GM21515 (cell line): ENCODE measurements at regions not wholly inside any gene's neighbourhood (a gene's known extent, or its start where the extent isn't known, plus 50 kb on each side); places are given as distances from the start of the nearest gene placed in this dataset.
A peak's percentile ranks its signal among the peaks of the same experiment; 100 is the strongest.

Source experiments
- ATAC-seq: cut with Tn5 transposase; IDR thresholded peaks from one replicate; pipeline ENCODE4 v1.9.1; 2021; ENCODE audit not compliant: unreplicated experiment

DNA sequence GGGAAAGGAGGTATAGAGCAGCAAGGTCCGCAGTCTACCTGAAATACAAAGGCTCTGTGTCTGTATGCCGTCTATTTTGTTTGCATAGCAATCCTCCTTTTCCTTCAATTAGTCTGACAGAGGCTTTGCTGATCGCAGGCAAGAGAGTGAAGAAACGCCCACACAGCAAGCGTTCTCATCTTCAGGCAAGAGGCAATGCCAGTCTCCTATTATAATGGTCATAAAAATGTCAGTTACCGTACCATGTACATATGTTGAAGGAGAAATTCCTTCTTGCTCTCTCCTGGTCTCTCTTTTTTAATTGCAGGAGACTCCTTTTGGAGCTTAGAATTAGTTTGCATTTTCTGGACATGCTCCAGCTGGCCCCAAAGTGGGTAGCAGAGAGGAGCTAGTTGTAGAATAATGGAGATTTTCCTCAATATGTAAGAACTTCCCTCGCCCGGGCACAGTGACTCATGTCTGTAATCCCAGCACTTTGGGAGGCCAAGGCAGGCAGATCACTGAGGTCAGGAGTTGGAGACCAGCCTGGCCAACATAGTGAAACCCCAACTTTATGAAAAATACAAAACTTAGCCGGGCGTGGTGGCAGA lies 139.5 kb downstream of the PFKFB3 start:
- no peak for ATAC-seq

DNA sequence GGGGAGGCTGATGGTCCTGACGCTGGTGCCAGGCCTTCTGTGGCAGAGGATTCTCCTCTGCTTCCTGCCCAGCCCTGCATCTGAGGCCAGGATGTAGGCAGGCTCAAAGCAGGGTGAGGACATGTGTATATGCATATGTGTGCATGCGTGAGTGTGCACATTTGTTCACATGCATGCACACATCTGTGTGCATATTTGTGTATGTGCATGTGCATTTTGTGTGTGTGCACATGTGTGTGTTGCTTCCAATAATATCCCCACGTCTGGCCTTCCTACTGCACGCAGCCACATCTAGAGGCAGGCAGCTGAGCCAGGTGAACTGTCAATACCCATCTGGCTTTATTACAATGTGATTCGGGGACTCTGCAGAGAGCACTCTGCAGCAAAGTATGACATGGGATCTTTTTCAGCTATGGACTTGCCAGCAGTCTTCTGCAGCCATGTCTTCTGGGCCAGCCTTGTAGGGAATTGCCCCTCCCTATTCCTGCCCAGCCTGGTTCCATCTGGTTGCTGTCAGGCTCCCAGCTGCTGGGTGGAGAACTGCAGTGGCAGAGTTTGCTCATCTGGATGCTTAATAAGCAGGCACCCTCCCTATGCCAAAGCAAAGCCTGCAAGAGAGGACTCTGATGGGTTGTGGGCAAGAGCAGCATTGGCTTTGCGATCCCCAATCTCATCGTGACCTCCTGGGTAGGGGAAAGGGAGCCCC lies 140.7 kb downstream of the PFKFB3 start:
- no peak for ATAC-seq

DNA sequence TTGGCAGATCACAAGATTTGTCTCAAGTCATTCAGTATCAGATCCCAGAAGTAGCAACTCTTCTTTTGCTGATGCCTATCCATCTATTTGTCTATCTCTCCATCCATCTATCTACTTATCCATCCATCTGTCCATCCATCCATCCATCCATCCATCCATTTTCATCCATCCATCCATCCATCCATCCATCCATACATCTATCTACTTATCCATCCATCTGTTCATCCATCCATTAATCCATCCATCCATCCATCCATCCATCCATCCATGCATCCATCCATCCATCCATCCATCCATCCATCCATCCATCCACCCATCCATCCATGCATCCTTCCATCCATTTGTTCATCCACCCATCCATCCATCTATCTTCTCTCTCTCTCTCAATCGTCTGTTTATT lies 142.7 kb downstream of the PFKFB3 start:
- no peak for ATAC-seq

DNA sequence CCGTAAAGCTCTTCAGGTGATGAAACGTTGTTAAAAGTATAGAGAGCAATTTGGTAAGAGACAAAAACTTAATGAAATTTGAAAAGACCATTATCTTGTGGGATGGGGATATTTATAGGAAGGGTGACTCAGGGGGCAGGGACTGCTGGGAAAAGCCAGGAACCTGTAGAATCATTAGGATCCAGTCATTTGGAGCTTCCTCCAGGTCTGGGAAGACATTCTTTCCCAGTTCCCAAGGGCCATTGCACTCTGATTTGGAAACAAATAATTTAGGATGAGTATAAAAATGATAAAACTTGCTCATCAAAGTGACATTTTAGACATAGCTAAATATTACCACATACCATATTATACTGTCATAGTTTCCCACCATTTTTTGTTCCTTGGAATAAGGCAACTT lies 143.9 kb downstream of the PFKFB3 start:
- ATAC-seq = no peak

DNA sequence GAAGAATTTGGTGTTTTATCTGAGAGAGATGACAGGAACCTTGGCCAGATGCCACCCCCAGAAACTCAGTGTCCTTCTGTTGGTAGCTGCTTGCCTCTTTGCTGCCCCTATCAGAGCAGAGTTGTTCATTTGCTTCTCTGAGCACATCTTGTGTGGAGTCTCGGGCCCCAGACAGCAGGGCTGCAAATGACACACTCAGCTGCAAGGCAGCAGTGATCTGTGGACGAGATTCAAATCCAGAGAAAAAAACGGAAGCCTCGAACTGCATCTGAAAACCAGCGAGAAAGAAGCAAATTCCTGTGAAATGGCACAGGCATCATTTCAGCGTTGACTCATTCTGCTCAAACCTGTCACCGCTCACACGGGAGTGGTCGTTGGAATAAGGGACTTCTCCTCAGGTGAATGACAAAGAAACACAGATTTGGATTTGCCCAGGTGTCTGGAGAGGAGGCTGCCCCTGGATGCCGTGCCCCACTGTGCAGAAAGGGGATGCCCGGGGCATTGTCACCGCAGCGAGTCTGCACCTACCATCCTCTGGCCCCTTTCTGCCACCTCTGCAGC lies 144.7 kb downstream of the PFKFB3 start:
- peak; percentile 28 for ATAC-seq

DNA sequence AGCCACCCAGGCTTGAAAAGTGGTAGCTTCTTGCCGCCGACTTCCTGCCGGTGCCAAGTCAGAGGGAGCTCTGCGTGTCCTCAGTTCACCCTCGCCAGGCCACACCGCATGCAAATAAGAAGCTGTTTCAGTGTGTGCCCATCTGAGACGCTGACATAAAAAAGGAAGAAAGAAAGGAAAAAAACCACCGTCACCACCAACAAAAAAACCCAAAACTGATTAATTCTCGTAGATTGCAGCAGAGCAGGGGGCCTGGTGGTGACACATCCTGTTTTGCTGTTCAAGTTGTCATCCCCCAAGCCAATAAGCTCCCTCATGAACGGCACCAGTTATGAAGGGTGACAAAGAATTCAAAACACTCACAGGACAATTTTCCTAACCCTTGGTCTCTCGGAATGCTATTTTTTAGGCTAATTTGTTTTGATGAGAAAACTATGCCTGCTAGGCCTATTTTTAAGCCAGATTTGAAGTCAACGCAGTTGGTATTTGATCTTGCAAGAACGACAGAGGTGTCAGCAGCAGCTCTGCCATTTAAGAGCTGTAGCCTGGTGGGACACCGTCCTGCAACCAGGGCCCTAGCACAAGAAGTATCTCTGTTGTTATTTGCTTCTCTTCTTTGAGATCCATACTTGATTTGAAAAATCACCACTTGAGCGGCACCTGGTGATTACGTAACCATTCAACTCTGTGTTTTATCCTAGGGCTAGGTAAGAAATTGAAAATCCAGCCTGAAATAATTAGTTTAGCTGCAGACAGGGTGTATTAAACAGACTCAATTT lies 145.6 kb downstream of the PFKFB3 start:
- ATAC-seq = peak; percentile 91

DNA sequence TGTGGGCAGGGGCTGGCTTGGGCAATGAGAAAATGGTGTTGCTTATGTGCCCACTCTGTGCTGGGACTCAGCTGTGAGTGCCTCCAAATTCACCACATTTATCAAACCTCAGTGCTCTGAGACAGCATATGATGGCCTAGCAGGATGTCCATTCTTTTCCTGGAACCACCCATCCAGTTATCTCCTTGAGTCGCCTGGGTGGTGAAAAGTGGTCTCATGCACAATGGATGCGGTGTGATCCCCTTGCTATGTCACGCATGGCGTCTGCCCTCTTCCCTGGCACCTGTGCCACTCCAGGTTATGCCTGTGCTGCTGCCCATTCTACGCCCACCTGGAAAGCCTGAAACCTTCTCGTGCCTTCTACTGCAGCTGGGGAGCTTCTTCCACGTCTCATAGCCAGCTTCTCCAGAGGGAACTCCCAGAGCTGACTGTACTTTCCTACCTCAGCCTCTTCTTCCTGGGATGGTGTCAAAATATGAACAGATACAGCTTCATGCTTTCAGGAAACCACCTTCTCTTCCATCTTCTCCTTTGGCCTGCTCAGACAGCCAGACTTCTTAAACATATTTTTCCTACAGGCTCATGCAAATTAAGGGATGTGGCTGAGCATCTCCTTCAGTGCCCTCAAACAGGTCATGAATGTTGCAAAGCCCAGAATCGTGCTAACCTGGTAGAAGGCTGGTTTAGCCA lies 147.3 kb downstream of the PFKFB3 start:
- no peak for ATAC-seq

DNA sequence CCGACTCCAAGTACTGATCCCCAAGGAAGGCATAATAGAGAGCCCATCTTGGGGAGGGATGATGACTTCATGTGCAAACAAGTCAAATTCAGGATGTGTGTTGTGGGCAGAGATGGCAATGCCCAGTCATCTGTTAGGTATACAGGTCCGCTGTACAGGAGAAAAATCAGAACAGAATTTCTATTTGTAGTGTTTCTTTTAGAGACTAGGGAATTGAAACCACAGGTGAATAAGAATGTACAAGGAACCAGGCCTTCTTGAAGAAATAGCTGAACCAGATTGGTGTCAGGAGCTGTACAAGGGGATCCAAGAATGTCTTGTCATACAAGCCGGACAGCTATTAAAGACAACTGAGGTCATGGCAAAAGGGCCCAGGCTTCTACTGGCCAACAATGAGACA lies 147.9 kb downstream of the PFKFB3 start:
- no peak for ATAC-seq

DNA sequence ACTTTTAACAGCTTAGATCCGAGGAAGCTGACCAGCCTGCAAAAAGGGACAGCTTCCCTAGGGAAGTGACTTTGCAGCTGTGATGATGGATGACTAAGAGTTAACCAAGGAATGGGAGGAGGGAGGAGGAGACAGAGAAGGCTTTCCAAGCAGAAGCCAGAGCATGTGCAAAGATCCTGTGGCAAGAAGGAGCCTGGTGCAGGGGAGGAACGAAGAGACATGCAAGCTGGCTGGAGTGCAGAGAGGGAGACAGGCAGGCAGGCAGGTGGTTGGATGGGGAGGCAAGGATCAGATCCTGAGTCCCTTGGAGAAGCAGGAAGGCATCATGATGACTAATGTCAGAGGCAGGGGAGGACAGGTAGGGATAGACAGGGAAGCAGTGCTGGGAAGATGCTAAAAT lies 148.8 kb downstream of the PFKFB3 start:
- no peak for ATAC-seq

DNA sequence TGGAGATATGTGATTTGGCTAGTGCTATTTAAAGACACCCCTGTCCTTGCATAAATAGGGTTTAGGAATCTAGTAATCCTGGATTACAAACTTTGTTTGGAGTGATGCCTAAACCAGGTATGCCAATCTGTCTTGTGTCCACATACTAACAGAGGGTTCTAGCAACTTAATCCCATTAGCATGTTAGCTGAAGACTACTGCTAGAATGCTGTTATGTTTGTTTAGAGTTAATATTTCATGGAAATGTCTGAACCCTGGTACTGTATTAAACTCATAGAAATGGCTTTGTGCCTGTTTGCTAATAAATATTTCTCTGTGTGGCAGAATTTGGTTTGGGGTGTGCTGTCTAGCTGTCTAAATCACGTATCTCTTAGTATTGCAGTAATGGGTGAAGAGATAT lies 150.8 kb downstream of the PFKFB3 start:
- ATAC-seq = no peak

DNA sequence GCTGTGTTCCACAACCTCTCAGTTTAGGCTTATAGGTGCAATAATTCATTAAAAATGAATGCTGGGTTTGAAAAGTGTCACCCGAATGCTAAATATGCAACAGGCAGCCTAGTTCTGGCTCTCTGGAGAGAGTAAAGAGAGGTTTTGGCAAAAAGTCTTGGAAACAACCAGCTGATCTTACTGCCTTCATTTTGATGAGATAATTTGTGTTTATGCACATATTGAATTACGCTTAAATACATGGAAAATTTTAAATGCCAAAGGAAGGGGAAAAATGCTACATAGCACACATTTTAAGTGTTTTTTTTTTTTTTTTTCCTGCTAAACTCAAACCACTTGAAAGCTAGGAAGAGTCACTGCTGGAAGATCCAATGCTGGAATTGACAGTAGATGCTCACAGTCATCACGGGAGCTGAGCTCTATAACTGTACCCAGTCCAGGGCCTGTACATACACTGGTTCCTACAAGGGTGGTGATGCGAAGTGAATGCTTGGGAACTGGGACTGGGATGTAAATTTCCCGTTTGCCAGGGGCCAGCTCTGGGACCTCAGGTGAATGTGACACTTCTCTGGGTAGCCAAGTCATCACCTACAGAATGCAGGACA lies 151.5 kb downstream of the PFKFB3 start:
- no peak for ATAC-seq

DNA sequence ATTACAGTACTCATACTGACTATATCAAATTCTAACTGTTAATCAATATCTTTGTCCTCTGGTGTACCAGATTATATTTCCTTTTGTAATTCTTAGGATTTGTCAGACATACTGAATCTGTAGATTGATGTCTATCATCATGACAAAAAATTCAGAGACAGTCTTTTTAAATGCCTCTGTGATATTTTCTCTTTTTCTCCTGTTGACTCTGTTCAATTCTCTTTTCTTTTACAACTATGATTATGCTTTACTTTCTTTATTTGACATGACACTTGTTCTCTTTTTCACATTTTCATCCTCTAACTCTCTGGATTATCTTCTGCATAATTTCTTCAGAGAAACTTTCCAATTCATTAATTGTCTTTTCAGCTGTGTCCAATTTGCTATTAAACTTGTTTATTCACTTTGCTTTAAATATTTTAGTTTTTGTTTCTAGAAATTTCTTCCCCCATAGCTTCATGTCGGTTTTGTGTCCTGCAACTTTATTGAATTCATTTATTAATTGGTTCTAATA lies 153.6 kb downstream of the PFKFB3 start:
- no peak for ATAC-seq

DNA sequence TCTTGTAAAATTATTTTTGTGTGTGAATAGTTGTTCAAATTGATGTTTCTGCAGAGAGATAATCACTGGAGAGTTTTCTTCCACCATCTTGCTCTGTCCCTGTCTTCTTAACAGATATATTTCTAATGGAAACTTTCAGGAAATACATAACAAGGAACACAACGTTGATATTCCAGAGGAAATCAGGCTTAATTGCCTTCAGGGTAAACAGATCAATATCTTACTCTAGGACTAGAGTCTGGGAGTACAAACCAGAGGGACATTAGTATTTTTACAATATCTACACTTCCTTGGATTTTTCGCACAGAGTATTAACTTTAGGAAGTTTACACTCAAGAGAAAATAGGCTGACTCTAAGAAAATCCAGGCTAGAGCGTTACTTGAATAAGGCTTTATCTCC lies 159.1 kb downstream of the PFKFB3 start:
- ATAC-seq = no peak

DNA sequence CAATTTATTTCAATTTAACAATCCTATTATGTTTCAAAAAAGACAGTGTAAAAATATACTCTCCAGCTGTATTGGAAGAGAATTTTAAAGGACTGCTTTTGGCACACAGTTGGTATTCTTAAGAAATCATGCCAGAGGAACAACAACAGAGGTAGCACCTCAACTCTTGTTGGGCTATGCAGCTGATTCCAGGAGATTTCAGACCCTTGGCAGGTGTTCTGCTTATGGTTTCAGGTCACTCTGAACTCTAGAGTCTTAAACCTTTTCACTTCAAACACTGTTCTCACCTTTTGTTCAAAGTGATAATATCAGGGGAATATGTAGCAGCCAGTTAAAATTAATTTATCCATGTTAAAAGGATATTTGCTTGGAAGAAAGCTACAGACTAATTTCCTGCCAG lies 160.1 kb downstream of the PFKFB3 start:
- ATAC-seq = no peak

DNA sequence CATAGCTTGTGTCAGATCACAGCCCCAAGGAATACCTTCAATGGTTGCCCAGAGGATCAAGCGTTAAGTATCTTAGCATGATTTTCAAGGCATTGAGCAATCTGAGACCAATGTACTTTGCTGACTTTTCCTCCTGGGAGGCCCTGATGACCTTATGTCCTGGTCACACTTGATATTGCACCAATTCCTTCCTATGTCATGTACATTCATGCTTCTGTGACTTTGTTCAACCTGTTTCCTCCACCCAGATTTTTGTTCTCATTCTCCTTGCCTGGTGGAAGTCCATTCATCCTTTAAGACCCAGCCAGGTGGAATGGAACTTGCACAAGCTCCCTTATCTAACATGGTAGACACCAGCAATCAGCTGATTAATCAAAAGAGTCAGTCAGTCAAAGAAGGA lies 160.8 kb downstream of the PFKFB3 start:
- no peak for ATAC-seq

DNA sequence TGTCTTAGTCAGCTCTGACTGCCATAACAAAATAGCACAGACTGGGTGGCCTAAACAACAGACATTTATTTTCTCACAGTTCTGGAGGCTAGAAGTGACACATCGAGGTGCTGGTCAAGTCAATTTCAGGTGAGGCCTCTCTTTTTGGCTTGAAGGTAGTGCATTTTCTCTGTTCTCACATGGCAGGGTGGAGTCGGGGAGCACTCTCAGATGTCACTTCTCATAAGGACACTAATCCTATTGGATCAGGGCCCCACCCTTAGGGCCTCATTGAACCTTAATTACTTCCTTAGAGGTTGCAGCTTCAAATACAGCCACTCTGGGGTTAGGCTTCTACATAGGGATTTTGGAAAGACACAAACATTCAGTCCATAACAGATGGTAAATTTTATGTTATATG lies 161.6 kb downstream of the PFKFB3 start:
- ATAC-seq = no peak

DNA sequence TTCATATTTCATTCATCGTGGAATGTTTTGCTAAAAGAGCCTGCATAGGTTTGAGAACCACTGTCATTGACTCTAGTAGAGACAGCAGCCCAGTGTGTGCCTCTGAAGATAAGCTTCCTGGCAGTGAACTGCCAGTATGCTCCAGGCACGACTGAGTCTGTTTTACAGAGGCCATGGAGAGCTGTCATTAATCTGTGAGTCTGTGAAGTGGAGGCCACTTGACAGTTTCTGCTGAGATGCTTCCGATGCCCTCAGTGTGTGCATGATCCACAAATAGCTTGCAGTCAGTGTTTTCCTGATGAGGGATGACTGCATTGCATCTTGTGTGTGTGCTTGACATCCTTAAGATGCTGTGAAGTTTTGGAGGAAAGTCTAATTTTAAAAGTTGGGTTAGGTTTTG lies 162.2 kb downstream of the PFKFB3 start:
- no peak for ATAC-seq

DNA sequence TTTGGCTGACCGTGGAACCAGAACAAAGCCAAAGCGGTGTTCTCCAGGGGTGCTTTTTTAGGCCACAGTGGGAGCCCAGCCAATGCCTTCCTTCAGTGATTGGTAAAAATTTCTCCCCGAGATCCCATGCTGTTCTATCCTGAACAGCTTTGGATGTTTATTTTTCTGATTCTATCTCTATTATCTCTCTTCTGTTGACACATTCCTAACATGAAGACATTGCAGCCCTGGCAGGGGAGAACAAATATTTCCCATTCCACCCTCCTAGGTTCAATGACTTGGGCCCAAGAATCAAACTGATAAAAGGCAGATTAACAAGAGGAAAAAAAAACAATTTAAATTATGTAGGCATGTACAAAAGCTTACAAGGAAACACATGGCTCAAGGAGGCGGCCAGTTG lies 162.7 kb downstream of the PFKFB3 start:
- ATAC-seq = no peak
